Activated CD8-positive, alpha-beta memory T cell treated with anti-CD3 and anti-CD28 coated beads, Interleukin-2, amount 10 ng/mL, durations not matched to agents 7 days and 5 days (primary cell): ENCODE measurements at regions not wholly inside any gene's neighbourhood (a gene's known extent, or its start where the extent isn't known, plus 50 kb on each side); places are given as distances from the start of the nearest gene placed in this dataset.
A peak's percentile ranks its signal among the peaks of the same experiment; 100 is the strongest.

Experiments used
- ATAC-seq: fragments of 150-1000 bp; cut with Tn5 transposase; one replicate; pipeline ENCODE4 v1.10.0; 2021; ENCODE audit warnings: moderate library complexity
- CTCF ChIA-PET: fragments of 350-600 bp; sonication (Branson Sonifier 250); formaldehyde crosslinking; loops from one replicate; lab custom pipeline; 2021; ENCODE audit warnings: antibody characterized with exemption; lab: Charles Lee
- DNase-seq: peaks from one replicate; pipeline ENCODE4 v3.0.0-alpha.2; 2020
- H3K27ac Mint-ChIP-seq: one replicate; pipeline ENCODE4 v1.8.0; 2021; ENCODE audit warnings: mild to moderate bottlenecking, mixed read lengths
- H3K27me3 Mint-ChIP-seq: one replicate; pipeline ENCODE4 v1.8.0; 2021; ENCODE audit warnings: mixed read lengths
- H3K36me3 Mint-ChIP-seq: one replicate; pipeline ENCODE4 v1.8.0; 2021; ENCODE audit warnings: mild to moderate bottlenecking, mixed read lengths
- H3K4me1 Mint-ChIP-seq: one replicate; pipeline ENCODE4 v1.8.0; 2021; ENCODE audit warnings: mixed read lengths
- H3K4me3 Mint-ChIP-seq: one replicate; pipeline ENCODE4 v1.8.0; 2021; ENCODE audit warnings: mild to moderate bottlenecking, moderate library complexity, mixed read lengths
- H3K9me3 Mint-ChIP-seq: one replicate; pipeline ENCODE4 v1.8.0; 2022; ENCODE audit warnings: low read depth, mixed read lengths

GRCh38 chr2:236731767-236732580, 162.3 kb downstream of the ACKR3 start:
- DNase-seq (no peak), ATAC-seq (no peak)
- Mint-ChIP-seq H3K4me1 (no peaks in the 10 kb centered on the region), H3K27me3 (no peaks in the 10 kb centered on the region), H3K4me3 (no peak overlapping the region), H3K27ac (no peak overlapping the region), H3K9me3 (no peaks in the 10 kb centered on the region), H3K36me3 (no peaks in the 10 kb centered on the region)
- CTCF ChIA-PET: no interaction called here

- no peak overlapping the region for H3K27ac Mint-ChIP-seq
- H3K4me3 Mint-ChIP-seq: no peak overlapping the region
- H3K4me1 Mint-ChIP-seq: no peaks in the 10 kb centered on the region
- DNase-seq (no peak), ATAC-seq (no peak)
- H3K36me3 Mint-ChIP-seq: no peaks in the 10 kb centered on the region
- H3K9me3 Mint-ChIP-seq: no peaks in the 10 kb centered on the region
- CTCF ChIA-PET: no interaction called here
- no peaks in the 10 kb centered on the region for H3K27me3 Mint-ChIP-seq
Observed at GRCh38 chr2:236733156-236733555, 163.5 kb downstream of the ACKR3 start.

- no peaks in the 10 kb centered on the region for H3K9me3 Mint-ChIP-seq
- no peaks in the 10 kb centered on the region for H3K36me3 Mint-ChIP-seq
- no peaks in the 10 kb centered on the region for H3K4me1 Mint-ChIP-seq
- H3K27me3 Mint-ChIP-seq: no peaks in the 10 kb centered on the region
- no peak overlapping the region for H3K4me3 Mint-ChIP-seq
- CTCF ChIA-PET: no interaction called here
- DNase-seq: no peak
- H3K27ac Mint-ChIP-seq: no peak overlapping the region
- no peak for ATAC-seq
Observed at GRCh38 chr2:236735825-236736238, 166.2 kb downstream of the ACKR3 start.

- CTCF ChIA-PET: interaction anchor here (0.9 kb wide), 1 partner anchor 225 kb away, joined by 3 read pairs; no protein-coding TSS in a partner anchor
- Mint-ChIP-seq H3K36me3 (no peaks in the 10 kb centered on the region), H3K4me1 (no peaks in the 10 kb centered on the region), H3K27ac (no peak overlapping the region), H3K9me3 (no peaks in the 10 kb centered on the region), H3K27me3 (peaks cover 2% of the 10 kb centered on the region), H3K4me3 (no peak overlapping the region)
- ATAC-seq (no peak), DNase-seq (no peak)
Observed at GRCh38 chr2:236738030-236738429, 168.4 kb downstream of the ACKR3 start.

- H3K27ac Mint-ChIP-seq: no peak overlapping the region
- CTCF ChIA-PET: interaction anchor here (0.9 kb wide), 1 partner anchor 226 kb away, joined by 3 read pairs; no protein-coding TSS in a partner anchor
- H3K4me1 Mint-ChIP-seq: no peaks in the 10 kb centered on the region
- DNase-seq (no peak), ATAC-seq (no peak)
- H3K4me3 Mint-ChIP-seq: no peak overlapping the region
- no peaks in the 10 kb centered on the region for H3K9me3 Mint-ChIP-seq
- H3K36me3 Mint-ChIP-seq: no peaks in the 10 kb centered on the region
- H3K27me3 Mint-ChIP-seq: peaks cover 6% of the 10 kb centered on the region
Observed at GRCh38 chr2:236738896-236739295, 169.3 kb downstream of the ACKR3 start.

- H3K9me3 Mint-ChIP-seq: no peaks in the 10 kb centered on the region
- CTCF ChIA-PET: no interaction called here
- no peaks in the 10 kb centered on the region for H3K36me3 Mint-ChIP-seq
- H3K27me3 Mint-ChIP-seq: peaks cover 10% of the 10 kb centered on the region
- no peak overlapping the region for H3K4me3 Mint-ChIP-seq
- H3K27ac Mint-ChIP-seq: no peak overlapping the region
- no peak for DNase-seq
- ATAC-seq: no peak
- no peaks in the 10 kb centered on the region for H3K4me1 Mint-ChIP-seq
Observed at GRCh38 chr2:236739663-236740062, 170.0 kb downstream of the ACKR3 start.

GRCh38 chr2:236740506-236740905, 170.9 kb downstream of the ACKR3 start:
- no peak for ATAC-seq
- CTCF ChIA-PET: no interaction called here

GRCh38 chr2:236743039-236743920, 173.7 kb downstream of the ACKR3 start:
- CTCF ChIA-PET: no interaction called here

More at GRCh38 chr2:236740506-236740905, 170.9 kb downstream of the ACKR3 start:
- peak; percentile 27 for DNase-seq
- H3K9me3 Mint-ChIP-seq: no peaks in the 10 kb centered on the region
- no peak overlapping the region for H3K27ac Mint-ChIP-seq
- H3K27me3 Mint-ChIP-seq: peaks cover 15% of the 10 kb centered on the region
- no peak overlapping the region for H3K4me3 Mint-ChIP-seq
- H3K4me1 Mint-ChIP-seq: no peaks in the 10 kb centered on the region
- no peaks in the 10 kb centered on the region for H3K36me3 Mint-ChIP-seq

GRCh38 chr2:236743921-236744280, 174.3 kb downstream of the ACKR3 start:
- ATAC-seq (no peak), DNase-seq (no peak)
- Mint-ChIP-seq H3K4me3 (no peak overlapping the region), H3K4me1 (no peaks in the 10 kb centered on the region), H3K36me3 (no peaks in the 10 kb centered on the region), H3K9me3 (no peaks in the 10 kb centered on the region), H3K27me3 (peaks cover 18% of the 10 kb centered on the region), H3K27ac (no peak overlapping the region)
- CTCF ChIA-PET: no interaction called here

More at GRCh38 chr2:236743039-236743920, 173.7 kb downstream of the ACKR3 start:
- DNase-seq (no peak), ATAC-seq (no peak)
- Mint-ChIP-seq H3K36me3 (no peaks in the 10 kb centered on the region), H3K9me3 (no peaks in the 10 kb centered on the region), H3K27me3 (peaks cover 18% of the 10 kb centered on the region), H3K27ac (no peak overlapping the region), H3K4me1 (no peaks in the 10 kb centered on the region), H3K4me3 (no peak overlapping the region)

GRCh38 chr2:236744281-236744705, 174.7 kb downstream of the ACKR3 start:
- no peak overlapping the region for H3K27ac Mint-ChIP-seq
- CTCF ChIA-PET: no interaction called here
- no peaks in the 10 kb centered on the region for H3K9me3 Mint-ChIP-seq
- H3K4me3 Mint-ChIP-seq: no peak overlapping the region
- no peaks in the 10 kb centered on the region for H3K4me1 Mint-ChIP-seq
- H3K36me3 Mint-ChIP-seq: no peaks in the 10 kb centered on the region
- DNase-seq (no peak), ATAC-seq (no peak)
- peaks cover 18% of the 10 kb centered on the region for H3K27me3 Mint-ChIP-seq

- DNase-seq (no peak), ATAC-seq (no peak)
- CTCF ChIA-PET: no interaction called here
- no peak overlapping the region for H3K4me3 Mint-ChIP-seq
- H3K27ac Mint-ChIP-seq: no peak overlapping the region
- H3K36me3 Mint-ChIP-seq: no peaks in the 10 kb centered on the region
- no peaks in the 10 kb centered on the region for H3K9me3 Mint-ChIP-seq
- H3K27me3 Mint-ChIP-seq: peaks cover 18% of the 10 kb centered on the region
- no peaks in the 10 kb centered on the region for H3K4me1 Mint-ChIP-seq
Observed at GRCh38 chr2:236744716-236745115, 175.1 kb downstream of the ACKR3 start.

- no peak overlapping the region for H3K27ac Mint-ChIP-seq
- peaks cover 18% of the 10 kb centered on the region for H3K27me3 Mint-ChIP-seq
- CTCF ChIA-PET: no interaction called here
- no peaks in the 10 kb centered on the region for H3K36me3 Mint-ChIP-seq
- H3K4me1 Mint-ChIP-seq: no peaks in the 10 kb centered on the region
- DNase-seq: no peak
- ATAC-seq: no peak
- no peak overlapping the region for H3K4me3 Mint-ChIP-seq
- H3K9me3 Mint-ChIP-seq: no peaks in the 10 kb centered on the region
Observed at GRCh38 chr2:236745420-236746210, 176.0 kb downstream of the ACKR3 start.

- Mint-ChIP-seq H3K4me3 (no peak overlapping the region), H3K27ac (no peak overlapping the region), H3K27me3 (peaks cover 18% of the 10 kb centered on the region), H3K36me3 (no peaks in the 10 kb centered on the region), H3K4me1 (no peaks in the 10 kb centered on the region), H3K9me3 (no peaks in the 10 kb centered on the region)
- DNase-seq (peak; percentile 21), ATAC-seq (no peak)
- CTCF ChIA-PET: no interaction called here
Observed at GRCh38 chr2:236746833-236747232, 177.2 kb downstream of the ACKR3 start.
